ENCODE measurements at regions not wholly inside any gene's neighbourhood (a gene's known extent, or its start where the extent isn't known, plus 50 kb on each side); places are given as distances from the start of the nearest gene placed in this dataset.

DNA sequence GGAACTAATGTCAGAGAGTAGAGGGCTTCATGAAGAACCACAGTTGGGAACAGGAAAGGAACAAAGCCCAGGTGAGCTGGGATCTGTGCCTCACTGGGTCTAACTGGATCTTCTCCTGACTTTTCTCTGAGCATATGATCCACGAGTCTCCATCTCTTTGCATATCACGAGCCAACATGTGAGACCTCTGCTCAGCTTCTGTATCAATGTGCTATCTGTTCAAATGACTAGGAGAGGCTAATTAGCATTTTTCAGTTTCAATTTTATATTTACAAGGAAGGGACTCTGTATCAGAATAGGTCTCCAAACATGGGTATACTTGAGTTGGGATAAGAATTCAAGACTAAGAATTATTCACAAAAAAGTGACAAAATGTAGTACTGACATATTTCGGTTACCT, 73.8 kb upstream of the SGCD start:
- no peak for DNase-seq (ENCODE audit: low read depth, low spot score)
- no peak overlapping the region for H3K4me3 ChIP-seq (replicated peaks in 1 of 2; ENCODE audit: low read depth in 1 of 2, low read length in 2 of 2)
- ChIA-PET CTCF (no interaction called here), POLR2A (no interaction called here), RAD21 (ENCODE audit: low non-redundant PET in 1 of 2, low total read pairs in 2 of 2, uncharacterized antibody in 2 of 2, unreplicated experiment in 2 of 2) (no interaction called here)
- H3K27me3 ChIP-seq (ENCODE audit: insufficient read depth, low read length): no peaks in the 10 kb centered on the region
- BruUV-seq (replicated peaks): no TSS peak
- H3K9ac ChIP-seq (ENCODE audit: low read length): no peak overlapping the region
- no peaks in the 10 kb centered on the region for H3K9me2 ChIP-seq (ENCODE audit: insufficient read depth)
- no peak for ATAC-seq
- no peak overlapping the region for H3K27ac ChIP-seq (ENCODE audit: low read depth, low read length)
- no peaks in the 10 kb centered on the region for H4K20me1 ChIP-seq (ENCODE audit: insufficient read depth)
- no peaks in the 10 kb centered on the region for H3K4me1 ChIP-seq (ENCODE audit: control insufficient read depth in 1 of 2, insufficient read depth in 2 of 2, low read length in 2 of 2)
- H3K4me2 ChIP-seq (ENCODE audit: low read length): no peak overlapping the region
- no peaks in the 10 kb centered on the region for H3K36me3 ChIP-seq (ENCODE audit: control insufficient read depth in 1 of 2, insufficient read depth in 2 of 2, low read length in 2 of 2)
- H3K79me2 ChIP-seq (ENCODE audit: insufficient read depth, low read length): no peaks in the 10 kb centered on the region
- 0 out of 4 replicates have a peak, but pooled peaks cover 0 to 3% of the 10 kb centered on the region in 2 experiments for H3K9me3 ChIP-seq (ENCODE audit: control insufficient read depth in 1 of 2, insufficient read depth in 1 of 2, low read depth in 1 of 2, low read length in 2 of 2)
- H2AFZ ChIP-seq (ENCODE audit: low read depth, low read length, poor library complexity, severe bottlenecking): no peak overlapping the region
- intact Hi-C loops (cut with micrococcal nuclease): no loop called here
- TF ChIP-seq, protein P1, sequence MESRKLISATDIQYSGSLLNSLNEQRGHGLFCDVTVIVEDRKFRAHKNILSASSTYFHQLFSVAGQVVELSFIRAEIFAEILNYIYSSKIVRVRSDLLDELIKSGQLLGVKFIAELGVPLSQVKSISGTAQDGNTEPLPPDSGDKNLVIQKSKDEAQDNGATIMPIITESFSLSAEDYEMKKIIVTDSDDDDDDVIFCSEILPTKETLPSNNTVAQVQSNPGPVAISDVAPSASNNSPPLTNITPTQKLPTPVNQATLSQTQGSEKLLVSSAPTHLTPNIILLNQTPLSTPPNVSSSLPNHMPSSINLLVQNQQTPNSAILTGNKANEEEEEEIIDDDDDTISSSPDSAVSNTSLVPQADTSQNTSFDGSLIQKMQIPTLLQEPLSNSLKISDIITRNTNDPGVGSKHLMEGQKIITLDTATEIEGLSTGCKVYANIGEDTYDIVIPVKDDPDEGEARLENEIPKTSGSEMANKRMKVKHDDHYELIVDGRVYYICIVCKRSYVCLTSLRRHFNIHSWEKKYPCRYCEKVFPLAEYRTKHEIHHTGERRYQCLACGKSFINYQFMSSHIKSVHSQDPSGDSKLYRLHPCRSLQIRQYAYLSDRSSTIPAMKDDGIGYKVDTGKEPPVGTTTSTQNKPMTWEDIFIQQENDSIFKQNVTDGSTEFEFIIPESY (IDR thresholded peaks at IDR 0.05; ENCODE audit: extremely low read depth, insufficient replicate concordance, low read length): no peak
- TF ChIP-seq ZNF274 (IDR thresholded peaks at IDR 0.05; ENCODE audit: low read depth, low read length) (no peak), SRF (IDR thresholded peaks at IDR 0.05; ENCODE audit: low read depth) (no peak), EGR1 (IDR thresholded peaks at IDR 0.05; ENCODE audit: low read depth) (no peak), EZH2phosphoT487 (IDR thresholded peaks at IDR 0.05; ENCODE audit: borderline replicate concordance) (no peak), CBX3 (IDR thresholded peaks at IDR 0.05; ENCODE audit: low read depth) (no peak)
- TF ChIP-seq, protein P2, sequence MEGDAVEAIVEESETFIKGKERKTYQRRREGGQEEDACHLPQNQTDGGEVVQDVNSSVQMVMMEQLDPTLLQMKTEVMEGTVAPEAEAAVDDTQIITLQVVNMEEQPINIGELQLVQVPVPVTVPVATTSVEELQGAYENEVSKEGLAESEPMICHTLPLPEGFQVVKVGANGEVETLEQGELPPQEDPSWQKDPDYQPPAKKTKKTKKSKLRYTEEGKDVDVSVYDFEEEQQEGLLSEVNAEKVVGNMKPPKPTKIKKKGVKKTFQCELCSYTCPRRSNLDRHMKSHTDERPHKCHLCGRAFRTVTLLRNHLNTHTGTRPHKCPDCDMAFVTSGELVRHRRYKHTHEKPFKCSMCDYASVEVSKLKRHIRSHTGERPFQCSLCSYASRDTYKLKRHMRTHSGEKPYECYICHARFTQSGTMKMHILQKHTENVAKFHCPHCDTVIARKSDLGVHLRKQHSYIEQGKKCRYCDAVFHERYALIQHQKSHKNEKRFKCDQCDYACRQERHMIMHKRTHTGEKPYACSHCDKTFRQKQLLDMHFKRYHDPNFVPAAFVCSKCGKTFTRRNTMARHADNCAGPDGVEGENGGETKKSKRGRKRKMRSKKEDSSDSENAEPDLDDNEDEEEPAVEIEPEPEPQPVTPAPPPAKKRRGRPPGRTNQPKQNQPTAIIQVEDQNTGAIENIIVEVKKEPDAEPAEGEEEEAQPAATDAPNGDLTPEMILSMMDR (IDR thresholded peaks at IDR 0.05 in 2 of 3, conservative IDR thresholded peaks at IDR 0.05 in 1 of 3; ENCODE audit: borderline replicate concordance in 1 of 3, insufficient read depth in 1 of 3, low read depth in 2 of 3, low read length in 2 of 3): no peak
